CD8-positive, alpha-beta memory T cell (primary cell): ENCODE measurements at regions not wholly inside any gene's neighbourhood (a gene's known extent, or its start where the extent isn't known, plus 50 kb on each side); places are given as distances from the start of the nearest gene placed in this dataset.
"Not testable (repeated sequence)": the region's sequence is repeated elsewhere in the genome, so short reads cannot be mapped to it uniquely, and the experiment has no call there.

Experiments used
- CTCF ChIA-PET: fragments of 350-600 bp; sonication (Branson Sonifier 250); formaldehyde crosslinking; loops from one replicate; lab custom pipeline; 2021; ENCODE audit warnings: antibody characterized with exemption; lab: Charles Lee
- POLR2A ChIA-PET: fragments of 350-600 bp; sonication (Branson Sonifier 250); formaldehyde crosslinking; loops from one replicate; lab custom pipeline; 2021; ENCODE audit warnings: antibody characterized with exemption; lab: Charles Lee
- DNase-seq, 5 donors: peaks; one replicate each; pipeline versions ENCODE4 v3.0.0 to v3.0.0-alpha.2; 2020 to 2022; ENCODE audit warnings: mixed read lengths in 1 of 5
- H3K27ac ChIP-seq: one replicate; pipeline ENCODE4 v1.7.0; 2013; ENCODE audit warnings: low read depth, mild to moderate bottlenecking, low read length, moderate library complexity
- H3K27me3 ChIP-seq: 2 replicates; pipeline ENCODE4 v1.7.0; 2013; ENCODE audit warnings: low read length, mild to moderate bottlenecking; ENCODE audit not compliant: insufficient read depth, poor library complexity, severe bottlenecking
- H3K36me3 ChIP-seq: 2 replicates; pipeline ENCODE4 v1.7.0; 2013; ENCODE audit warnings: mild to moderate bottlenecking, low read length, moderate library complexity; ENCODE audit not compliant: insufficient read depth
- H3K4me1 ChIP-seq: 2 replicates; pipeline ENCODE4 v1.7.0; 2013; ENCODE audit warnings: mild to moderate bottlenecking, low read length, moderate library complexity; ENCODE audit not compliant: insufficient read depth
- H3K4me3 ChIP-seq: 2 replicates; pipeline ENCODE4 v1.7.0; 2013; ENCODE audit warnings: mild to moderate bottlenecking, low read length
- H3K9me3 ChIP-seq: 2 replicates; pipeline ENCODE4 v1.7.0; 2013; ENCODE audit warnings: mild to moderate bottlenecking, low read length
- H3K27ac Mint-ChIP-seq, 8 donors: one replicate each; pipeline ENCODE4 v1.8.0; 2020 to 2021; ENCODE audit warnings: mixed read lengths in 8 of 8, mild to moderate bottlenecking in 6 of 8, inconsistent platforms in 3 of 8, moderate library complexity in 3 of 8
- H3K27me3 Mint-ChIP-seq, 2 donors: one replicate each; pipeline ENCODE4 v1.8.0; 2020 to 2021; ENCODE audit warnings: mixed read lengths in 2 of 2, mild to moderate bottlenecking in 1 of 2, moderate library complexity in 1 of 2
- H3K36me3 Mint-ChIP-seq, 3 donors: one replicate each; pipeline ENCODE4 v1.8.0; 2020 to 2021; ENCODE audit warnings: mixed read lengths in 3 of 3, inconsistent platforms in 1 of 3, mild to moderate bottlenecking in 1 of 3
- H3K4me1 Mint-ChIP-seq, 3 donors: one replicate each; pipeline ENCODE4 v1.8.0; 2020 to 2021; ENCODE audit warnings: mixed read lengths in 3 of 3, inconsistent platforms in 1 of 3, mild to moderate bottlenecking in 1 of 3
- H3K4me3 Mint-ChIP-seq, 7 donors: one replicate each; pipeline ENCODE4 v1.8.0; 2020 to 2021; ENCODE audit warnings: mixed read lengths in 7 of 7, mild to moderate bottlenecking in 6 of 7, moderate library complexity in 4 of 7, inconsistent platforms in 2 of 7
- H3K9me3 Mint-ChIP-seq, 5 donors: one replicate each; pipeline ENCODE4 v1.8.0; 2020 to 2022; ENCODE audit warnings: mixed read lengths in 5 of 5, mild to moderate bottlenecking in 3 of 5, moderate library complexity in 2 of 5, inconsistent platforms in 1 of 5

- H3K36me3 Mint-ChIP-seq = no peaks in the 10 kb centered on the region
- Histone ChIP-seq H3K27ac (no peak overlapping the region), H3K27me3 (no peaks in the 10 kb centered on the region), H3K4me1 (no peaks in the 10 kb centered on the region), H3K9me3 (no peaks in the 10 kb centered on the region), H3K36me3 (no peaks in the 10 kb centered on the region), H3K4me3 (no peak overlapping the region)
- ChIA-PET POLR2A (no interaction called here), CTCF (interaction anchor here (1.5 kb wide), 1 partner anchor 156 kb away, joined by 3 read pairs; no protein-coding TSS in a partner anchor)
- no peak for DNase-seq
- H3K27me3 Mint-ChIP-seq = peaks cover 2 to 8% of the 10 kb centered on the region in 2 donors
- no peaks in the 10 kb centered on the region for H3K9me3 Mint-ChIP-seq
- no peak overlapping the region for H3K4me3 Mint-ChIP-seq
- no peak overlapping the region for H3K27ac Mint-ChIP-seq
- H3K4me1 Mint-ChIP-seq = no peaks in the 10 kb centered on the region
Measured at GRCh38 chr12:119931402-119931801, 54.3 kb upstream of the CIT start.

- H3K4me1 Mint-ChIP-seq = no peaks in the 10 kb centered on the region
- no peaks in the 10 kb centered on the region for H3K9me3 ChIP-seq
- no peak for DNase-seq
- peaks cover 0 to 2% (median 0%) of the 10 kb centered on the region in 5 donors for H3K9me3 Mint-ChIP-seq
- H3K36me3 Mint-ChIP-seq = no peaks in the 10 kb centered on the region
- CTCF ChIA-PET = interaction anchor here (1.5 kb wide), 1 partner anchor 154 kb away, joined by 3 read pairs; no protein-coding TSS in a partner anchor
- no peak overlapping the region for H3K4me3 ChIP-seq
- H3K27ac Mint-ChIP-seq = no peak overlapping the region
- peaks cover 0 to 5% of the 10 kb centered on the region in 2 donors for H3K27me3 Mint-ChIP-seq
- H3K27ac ChIP-seq = no peak overlapping the region
- no peaks in the 10 kb centered on the region for H3K36me3 ChIP-seq
- no peak overlapping the region for H3K4me3 Mint-ChIP-seq
- POLR2A ChIA-PET = no interaction called here
- no peaks in the 10 kb centered on the region for H3K27me3 ChIP-seq
- H3K4me1 ChIP-seq = no peaks in the 10 kb centered on the region
Measured at GRCh38 chr12:119932921-119933320, 55.8 kb upstream of the CIT start.

- H3K9me3 ChIP-seq, H3K9me3 Mint-ChIP-seq, POLR2A ChIA-PET, H3K27me3 Mint-ChIP-seq, H3K4me3 Mint-ChIP-seq, H3K27me3 ChIP-seq, H3K36me3 ChIP-seq, H3K4me3 ChIP-seq, DNase-seq, H3K4me1 ChIP-seq, H3K27ac ChIP-seq, H3K27ac Mint-ChIP-seq, H3K36me3 Mint-ChIP-seq, H3K4me1 Mint-ChIP-seq: not testable (repeated sequence)
- CTCF ChIA-PET = interaction anchor here (0.8 to 1.4 kb wide), 3 partner anchors 19 to 152 kb away, joined by 3 to 4 read pairs (median 3); no protein-coding TSS in a partner anchor
Measured at GRCh38 chr12:119934780-119935179, 54.3 kb upstream of the BICDL1 start.

GRCh38 chr12:119936705-119937311 lies 52.2 kb upstream of the BICDL1 start:
- H3K27ac ChIP-seq = no peak overlapping the region

GRCh38 chr12:119938049-119938667 lies 50.9 kb upstream of the BICDL1 start:
- Histone ChIP-seq H3K36me3 (no peaks in the 10 kb centered on the region), H3K27me3 (no peaks in the 10 kb centered on the region), H3K4me3 (no peak overlapping the region), H3K9me3 (no peaks in the 10 kb centered on the region), H3K4me1 (no peaks in the 10 kb centered on the region), H3K27ac (no peak overlapping the region)
- Mint-ChIP-seq H3K27me3 (peaks cover 3 to 8% of the 10 kb centered on the region in 2 donors), H3K4me1 (no peaks in the 10 kb centered on the region), H3K9me3 (peaks cover 0 to 2% (median 0%) of the 10 kb centered on the region in 5 donors), H3K27ac (peak overlapping the region in 1 of 8 donors; percentile 8), H3K36me3 (peaks cover 0 to 1% (median 0%) of the 10 kb centered on the region in 3 donors), H3K4me3 (no peak overlapping the region)
- CTCF ChIA-PET = interaction anchor here (1.6 kb wide), 1 partner anchor 149 kb away, joined by 4 read pairs; no protein-coding TSS in a partner anchor
- POLR2A ChIA-PET = interaction anchor here (0.7 kb wide), 1 partner anchor 51 kb away, joined by 3 read pairs; the partner anchor contains the start of gene BICDL1
- peak; percentile 37 to 71 (median 55) for DNase-seq

More at GRCh38 chr12:119936705-119937311, 52.2 kb upstream of the BICDL1 start:
- Histone ChIP-seq H3K36me3 (no peaks in the 10 kb centered on the region), H3K9me3 (no peaks in the 10 kb centered on the region), H3K4me1 (no peaks in the 10 kb centered on the region), H3K27me3 (no peaks in the 10 kb centered on the region), H3K4me3 (no peak overlapping the region)
- no peak overlapping the region for H3K4me3 Mint-ChIP-seq
- H3K4me1 Mint-ChIP-seq = no peaks in the 10 kb centered on the region
- peaks cover 3 to 8% of the 10 kb centered on the region in 2 donors for H3K27me3 Mint-ChIP-seq
- H3K9me3 Mint-ChIP-seq = peaks cover 0 to 2% (median 0%) of the 10 kb centered on the region in 5 donors
- H3K36me3 Mint-ChIP-seq = no peaks in the 10 kb centered on the region
- ChIA-PET CTCF (no interaction called here), POLR2A (no interaction called here)
- H3K27ac Mint-ChIP-seq = peak overlapping the region in 2 of 8 donors; percentile 40 to 50
- no peak for DNase-seq
